Suprapubic skin (tissue), 4 donors: ENCODE measurements at regions not wholly inside any gene's neighbourhood (a gene's known extent, or its start where the extent isn't known, plus 50 kb on each side); places are given as distances from the start of the nearest gene placed in this dataset.

Source experiments
- DNase-seq, 2 donors: peaks; one replicate each; pipeline ENCODE4 v3.0.0-alpha.2; 2019; ENCODE audit warnings: low spot score in 2 of 2
- H3K27ac ChIP-seq: fragments of 200-600 bp; sonication (generic); one replicate; pipeline ENCODE4 v1.5.1; 2019
- H3K27me3 ChIP-seq: fragments of 200-600 bp; sonication (generic); one replicate; pipeline ENCODE4 v1.5.1; 2019
- H3K36me3 ChIP-seq: fragments of 200-600 bp; sonication (generic); one replicate; pipeline ENCODE4 v1.5.1; 2019
- H3K4me1 ChIP-seq: fragments of 200-600 bp; sonication (generic); one replicate; pipeline ENCODE4 v1.5.1; 2019
- H3K4me3 ChIP-seq: fragments of 200-600 bp; sonication (generic); one replicate; pipeline ENCODE4 v1.5.1; 2019; ENCODE audit warnings: mild to moderate bottlenecking
- H3K9me3 ChIP-seq: fragments of 200-600 bp; sonication (generic); one replicate; pipeline ENCODE4 v1.5.1; 2019
- CTCF ChIP-seq, 2 donors: fragments of 200-600 bp in 1 of 2; fragments of 450-650 bp in 1 of 2; sonication (generic) in 1 of 2; IDR thresholded peaks; one replicate each; pipeline ENCODE4 v1.5.1; 2016 to 2019; ENCODE audit warnings: antibody characterized with exemption in 2 of 2, mild to moderate bottlenecking in 1 of 2, moderate library complexity in 1 of 2
- EP300 ChIP-seq: sonication (generic); formaldehyde crosslinking; IDR thresholded peaks from one replicate; pipeline ENCODE4 v1.6.1; 2017; ENCODE audit warnings: antibody characterized with exemption
- POLR2A ChIP-seq, 2 donors: fragments of 450-650 bp; IDR thresholded peaks; one replicate each; pipeline ENCODE4 v1.6.1; 2017; ENCODE audit warnings: antibody characterized with exemption in 2 of 2, mild to moderate bottlenecking in 2 of 2, moderate library complexity in 2 of 2
- POLR2AphosphoS5 ChIP-seq, 3 donors: sonication (generic); formaldehyde crosslinking; IDR thresholded peaks; one replicate each; pipeline ENCODE4 v1.6.1; 2017; ENCODE audit warnings: antibody characterized with exemption in 3 of 3
- WGBS: methylation state at CpG from one replicate; pipeline ENCODE4 v1.1.5; 2018; 5-methylcytosine and 5-hydroxymethylcytosine counted together

GRCh38 chr15:60057554-60057953, 53.4 kb downstream of the FOXB1 start:
- Histone ChIP-seq H3K4me3 (no peak overlapping the region), H3K9me3 (peaks cover 15% of the 10 kb centered on the region), H3K27me3 (peaks cover 22% of the 10 kb centered on the region), H3K4me1 (no peaks in the 10 kb centered on the region), H3K36me3 (no peaks in the 10 kb centered on the region), H3K27ac (no peak overlapping the region)
- TF ChIP-seq POLR2AphosphoS5 (IDR thresholded peaks at IDR 0.05) = no peak
- no peak for TF ChIP-seq EP300
- TF ChIP-seq POLR2A (IDR thresholded peaks at IDR 0.05) = no peak
- no peak for TF ChIP-seq CTCF (IDR thresholded peaks at IDR 0.05)
- 67% methylated on average over 3 of the region's 3 CpGs for WGBS
- no peak for DNase-seq

- H3K9me3 ChIP-seq = peaks cover 19% of the 10 kb centered on the region
- H3K4me1 ChIP-seq = no peaks in the 10 kb centered on the region
- peaks cover 22% of the 10 kb centered on the region for H3K27me3 ChIP-seq
- no peaks in the 10 kb centered on the region for H3K36me3 ChIP-seq
- no peak for TF ChIP-seq POLR2AphosphoS5 (IDR thresholded peaks at IDR 0.05)
- TF ChIP-seq POLR2A (IDR thresholded peaks at IDR 0.05) = no peak
- no peak for TF ChIP-seq EP300
- TF ChIP-seq CTCF (IDR thresholded peaks at IDR 0.05) = no peak
- no peak for DNase-seq
- no peak overlapping the region for H3K27ac ChIP-seq
- no peak overlapping the region for H3K4me3 ChIP-seq
- 71% methylated on average over 1 of the region's 1 CpG for WGBS
These were observed 55.1 kb downstream of the FOXB1 start for GRCh38 chr15:60059186-60059585.

GRCh38 chr15:60061758-60062157, 57.6 kb downstream of the FOXB1 start:
- Histone ChIP-seq H3K27me3 (peaks cover 29% of the 10 kb centered on the region), H3K9me3 (peaks cover 19% of the 10 kb centered on the region), H3K4me3 (no peak overlapping the region), H3K4me1 (no peaks in the 10 kb centered on the region), H3K27ac (no peak overlapping the region), H3K36me3 (no peaks in the 10 kb centered on the region)
- TF ChIP-seq EP300 (no peak), POLR2AphosphoS5 (IDR thresholded peaks at IDR 0.05) (no peak), CTCF (IDR thresholded peaks at IDR 0.05) (no peak), POLR2A (IDR thresholded peaks at IDR 0.05) (no peak)
- 85% methylated on average over 1 of the region's 1 CpG for WGBS
- DNase-seq = no peak

- Histone ChIP-seq H3K27me3 (peaks cover 26% of the 10 kb centered on the region), H3K27ac (no peak overlapping the region), H3K4me1 (no peaks in the 10 kb centered on the region), H3K36me3 (no peaks in the 10 kb centered on the region), H3K9me3 (peaks cover 19% of the 10 kb centered on the region), H3K4me3 (no peak overlapping the region)
- 83% methylated on average over 3 of the region's 3 CpGs for WGBS
- TF ChIP-seq POLR2A (IDR thresholded peaks at IDR 0.05) = no peak
- no peak for TF ChIP-seq POLR2AphosphoS5 (IDR thresholded peaks at IDR 0.05)
- TF ChIP-seq EP300 = no peak
- no peak for TF ChIP-seq CTCF (IDR thresholded peaks at IDR 0.05)
- DNase-seq = no peak
These were observed 58.7 kb downstream of the FOXB1 start for GRCh38 chr15:60062826-60063225.

- Histone ChIP-seq H3K4me3 (no peak overlapping the region), H3K36me3 (no peaks in the 10 kb centered on the region), H3K27ac (no peak overlapping the region), H3K9me3 (peaks cover 19% of the 10 kb centered on the region), H3K27me3 (peaks cover 37% of the 10 kb centered on the region), H3K4me1 (no peaks in the 10 kb centered on the region)
- 83% methylated on average over 7 of the region's 7 CpGs for WGBS
- TF ChIP-seq POLR2A (IDR thresholded peaks at IDR 0.05) = no peak
- no peak for TF ChIP-seq EP300
- no peak for TF ChIP-seq POLR2AphosphoS5 (IDR thresholded peaks at IDR 0.05)
- no peak for TF ChIP-seq CTCF (IDR thresholded peaks at IDR 0.05)
- DNase-seq = no peak
These were observed 61.8 kb downstream of the FOXB1 start for GRCh38 chr15:60065951-60066350.
